Astrocyte (in vitro differentiated cells and primary cell): ENCODE measurements at regions not wholly inside any gene's neighbourhood (a gene's known extent, or its start where the extent isn't known, plus 50 kb on each side); places are given as distances from the start of the nearest gene placed in this dataset.

Experiments used
- DNase-seq: peaks from one replicate; pipeline ENCODE4 v3.0.0-alpha.2; 2010; ENCODE audit warnings: low read depth
- FAIRE-seq: peaks from 2 replicates; lab custom pipeline; 2011; peaks lifted over from hg19 to GRCh38; lab: Jason Lieb, UNC
- H2AFZ ChIP-seq: 2 replicates; pipeline ENCODE4 v1.6.0; 2012; ENCODE audit warnings: low read depth, low read length, inconsistent platforms
- H3K27ac ChIP-seq: 2 replicates; pipeline ENCODE4 v1.5.1; 2011; ENCODE audit warnings: low read depth, low read length, inconsistent platforms
- H3K27me3 ChIP-seq: 2 replicates; pipeline ENCODE4 v1.6.0; 2011; ENCODE audit warnings: low read length, inconsistent platforms; ENCODE audit not compliant: insufficient read depth
- H3K36me3 ChIP-seq: 2 replicates; pipeline ENCODE4 v1.5.1; 2011; ENCODE audit warnings: low read length, inconsistent platforms; ENCODE audit not compliant: insufficient read depth
- H3K4me1 ChIP-seq: 2 replicates; pipeline ENCODE4 v1.5.1; 2011; ENCODE audit warnings: low read length, inconsistent platforms; ENCODE audit not compliant: insufficient read depth
- H3K4me2 ChIP-seq: 2 replicates; pipeline ENCODE4 v1.6.0; 2012; ENCODE audit warnings: low read length, inconsistent platforms
- H3K4me3 ChIP-seq: 2 replicates; pipeline ENCODE4 v1.5.1; 2011; ENCODE audit warnings: low read depth, mild to moderate bottlenecking, low read length, inconsistent platforms; ENCODE audit not compliant: insufficient read depth
- H3K79me2 ChIP-seq: 2 replicates; pipeline ENCODE4 v1.6.0; 2012; ENCODE audit warnings: mild to moderate bottlenecking, low read length, inconsistent platforms; ENCODE audit not compliant: insufficient read depth
- H3K9ac ChIP-seq: 2 replicates; pipeline ENCODE4 v1.6.0; 2012; ENCODE audit warnings: mild to moderate bottlenecking, low read length, inconsistent platforms
- H3K9me3 ChIP-seq: 2 replicates; pipeline ENCODE4 v1.5.1; 2012; ENCODE audit warnings: low read depth, mild to moderate bottlenecking, low read length, inconsistent platforms; ENCODE audit not compliant: insufficient read depth
- H4K20me1 ChIP-seq: 2 replicates; pipeline ENCODE4 v1.6.0; 2012; ENCODE audit warnings: low read length, inconsistent platforms; ENCODE audit not compliant: insufficient read depth
- H3K27ac Mint-ChIP-seq: one replicate; pipeline ENCODE4 v1.8.0; 2021; ENCODE audit warnings: mild to moderate bottlenecking, mixed read lengths; ENCODE audit not compliant: unreplicated experiment
- H3K27me3 Mint-ChIP-seq: one replicate; pipeline ENCODE4 v1.8.0; 2021; ENCODE audit warnings: low read depth, mixed read lengths; ENCODE audit not compliant: unreplicated experiment
- H3K36me3 Mint-ChIP-seq: one replicate; pipeline ENCODE4 v1.8.0; 2021; ENCODE audit warnings: low read depth, mixed read lengths; ENCODE audit not compliant: unreplicated experiment
- H3K4me1 Mint-ChIP-seq: one replicate; pipeline ENCODE4 v1.8.0; 2021; ENCODE audit warnings: low read depth, mixed read lengths; ENCODE audit not compliant: unreplicated experiment
- H3K4me3 Mint-ChIP-seq: one replicate; pipeline ENCODE4 v1.8.0; 2021; ENCODE audit warnings: mild to moderate bottlenecking, moderate library complexity, mixed read lengths; ENCODE audit not compliant: unreplicated experiment
- H3K9me3 Mint-ChIP-seq: one replicate; pipeline ENCODE4 v1.8.0; 2021; ENCODE audit warnings: mild to moderate bottlenecking, mixed read lengths; ENCODE audit not compliant: unreplicated experiment
- CTCF ChIP-seq: IDR thresholded peaks from 2 replicates; pipeline ENCODE4 v1.5.1; 2011; ENCODE audit warnings: low read depth, mild to moderate bottlenecking, inconsistent platforms, low read length, moderate library complexity; ENCODE audit not compliant: insufficient read depth
- EZH2 ChIP-seq: IDR thresholded peaks from 2 replicates; pipeline ENCODE4 v1.6.1; 2012; ENCODE audit warnings: mild to moderate bottlenecking, low read length, inconsistent platforms; ENCODE audit not compliant: insufficient read depth

- Mint-ChIP-seq H3K27me3 (peaks cover 16% of the 10 kb centered on the region), H3K9me3 (no peaks in the 10 kb centered on the region), H3K36me3 (no peaks in the 10 kb centered on the region), H3K27ac (no peak overlapping the region), H3K4me3 (no peak overlapping the region), H3K4me1 (no peaks in the 10 kb centered on the region)
- H3K79me2 ChIP-seq = no peaks in the 10 kb centered on the region
- H3K27me3 ChIP-seq = peaks cover 4% of the 10 kb centered on the region
- H3K4me2 ChIP-seq = no peak overlapping the region
- H3K9me3 ChIP-seq = no peaks in the 10 kb centered on the region
- no peaks in the 10 kb centered on the region for H4K20me1 ChIP-seq
- TF ChIP-seq CTCF = no peak
- TF ChIP-seq EZH2 = no peak
- no peak overlapping the region for H3K27ac ChIP-seq
- H3K4me1 ChIP-seq = no peaks in the 10 kb centered on the region
- H3K9ac ChIP-seq = no peak overlapping the region
- no peaks in the 10 kb centered on the region for H3K36me3 ChIP-seq
- DNase-seq (no peak), FAIRE-seq (no peak)
- no peak overlapping the region for H3K4me3 ChIP-seq
- H2AFZ ChIP-seq = no peak overlapping the region
Observed at GRCh38 chr9:87250205-87250604, 247.5 kb upstream of the DAPK1 start.

- Histone ChIP-seq H3K4me1 (no peaks in the 10 kb centered on the region), H3K9ac (no peak overlapping the region), H3K36me3 (no peaks in the 10 kb centered on the region), H3K27ac (no peak overlapping the region), H2AFZ (no peak overlapping the region), H3K4me3 (no peak overlapping the region), H3K4me2 (no peak overlapping the region), H4K20me1 (no peaks in the 10 kb centered on the region), H3K27me3 (peaks cover 7% of the 10 kb centered on the region), H3K79me2 (no peaks in the 10 kb centered on the region), H3K9me3 (no peaks in the 10 kb centered on the region)
- H3K36me3 Mint-ChIP-seq = no peaks in the 10 kb centered on the region
- H3K4me3 Mint-ChIP-seq = no peak overlapping the region
- H3K27me3 Mint-ChIP-seq = peaks cover 23% of the 10 kb centered on the region
- H3K27ac Mint-ChIP-seq = no peak overlapping the region
- DNase-seq (peak; percentile 21), FAIRE-seq (no peak)
- H3K9me3 Mint-ChIP-seq = no peaks in the 10 kb centered on the region
- no peaks in the 10 kb centered on the region for H3K4me1 Mint-ChIP-seq
- TF ChIP-seq CTCF = no peak
- no peak for TF ChIP-seq EZH2
Observed at GRCh38 chr9:87255431-87256155, 242.1 kb upstream of the DAPK1 start.

- no peaks in the 10 kb centered on the region for H3K36me3 ChIP-seq
- H3K4me2 ChIP-seq = no peak overlapping the region
- Mint-ChIP-seq H3K27ac (no peak overlapping the region), H3K4me1 (no peaks in the 10 kb centered on the region), H3K27me3 (peaks cover 23% of the 10 kb centered on the region), H3K9me3 (no peaks in the 10 kb centered on the region), H3K36me3 (no peaks in the 10 kb centered on the region), H3K4me3 (no peak overlapping the region)
- no peak overlapping the region for H3K9ac ChIP-seq
- H3K4me1 ChIP-seq = no peaks in the 10 kb centered on the region
- H3K27ac ChIP-seq = no peak overlapping the region
- peaks cover 7% of the 10 kb centered on the region for H3K27me3 ChIP-seq
- no peak overlapping the region for H3K4me3 ChIP-seq
- H2AFZ ChIP-seq = no peak overlapping the region
- FAIRE-seq = no peak
- H3K79me2 ChIP-seq = no peaks in the 10 kb centered on the region
- DNase-seq = no peak
- H3K9me3 ChIP-seq = no peaks in the 10 kb centered on the region
- TF ChIP-seq EZH2 = no peak
- no peak for TF ChIP-seq CTCF
- no peaks in the 10 kb centered on the region for H4K20me1 ChIP-seq
Observed at GRCh38 chr9:87256973-87257372, 240.7 kb upstream of the DAPK1 start.
